ENCODE measurements at regions not wholly inside any gene's neighbourhood (a gene's known extent, or its start where the extent isn't known, plus 50 kb on each side); places are given as distances from the start of the nearest gene placed in this dataset.

DNA sequence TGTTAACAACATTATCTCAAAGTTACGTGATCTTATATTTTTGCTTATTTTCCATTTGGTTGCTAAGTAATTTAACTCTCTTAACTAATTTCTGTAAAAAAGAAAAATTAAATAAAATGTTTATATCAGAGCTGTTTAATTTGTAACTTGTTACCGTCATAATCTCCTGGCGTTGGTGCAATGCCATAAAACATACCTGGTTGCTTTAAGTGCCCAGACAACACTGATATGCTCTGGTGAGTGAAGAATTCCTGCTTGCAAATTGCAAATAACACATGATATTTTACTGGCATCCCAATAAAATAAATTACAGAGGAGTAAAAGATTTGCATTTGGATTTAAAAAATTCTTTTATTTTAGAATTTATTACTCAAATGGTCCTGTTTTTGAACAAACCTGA lies 640.1 kb upstream of the MIS18BP1 start:
- no peak for TF ChIP-seq POLR2A (IDR thresholded peaks at IDR 0.05)
- TF ChIP-seq, protein P1, sequence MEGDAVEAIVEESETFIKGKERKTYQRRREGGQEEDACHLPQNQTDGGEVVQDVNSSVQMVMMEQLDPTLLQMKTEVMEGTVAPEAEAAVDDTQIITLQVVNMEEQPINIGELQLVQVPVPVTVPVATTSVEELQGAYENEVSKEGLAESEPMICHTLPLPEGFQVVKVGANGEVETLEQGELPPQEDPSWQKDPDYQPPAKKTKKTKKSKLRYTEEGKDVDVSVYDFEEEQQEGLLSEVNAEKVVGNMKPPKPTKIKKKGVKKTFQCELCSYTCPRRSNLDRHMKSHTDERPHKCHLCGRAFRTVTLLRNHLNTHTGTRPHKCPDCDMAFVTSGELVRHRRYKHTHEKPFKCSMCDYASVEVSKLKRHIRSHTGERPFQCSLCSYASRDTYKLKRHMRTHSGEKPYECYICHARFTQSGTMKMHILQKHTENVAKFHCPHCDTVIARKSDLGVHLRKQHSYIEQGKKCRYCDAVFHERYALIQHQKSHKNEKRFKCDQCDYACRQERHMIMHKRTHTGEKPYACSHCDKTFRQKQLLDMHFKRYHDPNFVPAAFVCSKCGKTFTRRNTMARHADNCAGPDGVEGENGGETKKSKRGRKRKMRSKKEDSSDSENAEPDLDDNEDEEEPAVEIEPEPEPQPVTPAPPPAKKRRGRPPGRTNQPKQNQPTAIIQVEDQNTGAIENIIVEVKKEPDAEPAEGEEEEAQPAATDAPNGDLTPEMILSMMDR (IDR thresholded peaks at IDR 0.05), result no peak

Measured in thyroid gland (tissue), 4 donors.